HEK293 (cell line): ENCODE measurements at regions not wholly inside any gene's neighbourhood (a gene's known extent, or its start where the extent isn't known, plus 50 kb on each side); places are given as distances from the start of the nearest gene placed in this dataset.

Source experiments
- PRDM1 ChIP-seq: fragments of 450-650 bp; formaldehyde crosslinking; IDR thresholded peaks from 2 replicates; pipeline ENCODE4; 2016; ENCODE audit warnings: missing biosample characterization, missing genetic modification characterization
- TCF7L2 ChIP-seq: IDR thresholded peaks from 2 replicates; pipeline ENCODE4 v1.6.1; 2011; ENCODE audit warnings: low read depth, mild to moderate bottlenecking, inconsistent platforms, low read length, moderate library complexity, borderline replicate concordance
- ZNF155 ChIP-seq: fragments of 450-650 bp; formaldehyde crosslinking; IDR thresholded peaks from 2 replicates; pipeline ENCODE4 v1.5.1; 2016; ENCODE audit warnings: missing biosample characterization, missing genetic modification characterization
- ZNF274 ChIP-seq, 2 experiments: fragments of 200-500 bp in 1 of 2; fragments of 450-650 bp in 1 of 2; sonication (Bioruptor generic) in 1 of 2; formaldehyde crosslinking in 1 of 2; IDR thresholded peaks; 2 replicates each; pipeline versions ENCODE4 v1.5.1 to v1.6.1; 2014 to 2016; ENCODE audit warnings: borderline replicate concordance in 1 of 2, inconsistent platforms in 1 of 2, low read length in 1 of 2, missing biosample characterization in 1 of 2, missing genetic modification characterization in 1 of 2
- ZNF394 ChIP-seq: fragments of 450-650 bp; formaldehyde crosslinking; IDR thresholded peaks from 2 replicates; pipeline ENCODE4 v1.5.1; 2016; ENCODE audit warnings: missing biosample characterization, missing genetic modification characterization, mild to moderate bottlenecking, moderate library complexity, borderline replicate concordance
- ZNF558 ChIP-seq: fragments of 450-650 bp; formaldehyde crosslinking; IDR thresholded peaks from 2 replicates; pipeline ENCODE4 v1.5.1; 2016; ENCODE audit warnings: missing biosample characterization, missing genetic modification characterization
- TF ChIP-seq, protein P1 (sequence below): fragments of 450-650 bp; formaldehyde crosslinking; IDR thresholded peaks from 2 replicates; pipeline ENCODE4 v1.5.1; 2016; ENCODE audit warnings: missing biosample characterization, missing genetic modification characterization
- TF ChIP-seq, protein P2 (sequence below): fragments of 450-650 bp; formaldehyde crosslinking; IDR thresholded peaks from 2 replicates; pipeline ENCODE4 v1.5.1; 2016; ENCODE audit warnings: missing biosample characterization, missing genetic modification characterization
- TF ChIP-seq, protein P3 (sequence below): fragments of 450-650 bp; IDR thresholded peaks from 2 replicates; pipeline ENCODE4 v1.5.1; 2018; ENCODE audit warnings: missing biosample characterization, missing genetic modification characterization

- TF ChIP-seq ZNF394 (tag by site-specific recombination) (no peak), TCF7L2 (no peak), ZNF274 (IDR thresholded peaks at IDR 0.05; ENCODE audit: low read length) (no peak), ZNF274 (tag by site-specific recombination; IDR thresholded peaks at IDR 0.05; ENCODE audit: borderline replicate concordance) (no peak), PRDM1 (no peak), ZNF155 (no peak), ZNF558 (tag by site-specific recombination) (no peak)
- TF ChIP-seq, protein P1, sequence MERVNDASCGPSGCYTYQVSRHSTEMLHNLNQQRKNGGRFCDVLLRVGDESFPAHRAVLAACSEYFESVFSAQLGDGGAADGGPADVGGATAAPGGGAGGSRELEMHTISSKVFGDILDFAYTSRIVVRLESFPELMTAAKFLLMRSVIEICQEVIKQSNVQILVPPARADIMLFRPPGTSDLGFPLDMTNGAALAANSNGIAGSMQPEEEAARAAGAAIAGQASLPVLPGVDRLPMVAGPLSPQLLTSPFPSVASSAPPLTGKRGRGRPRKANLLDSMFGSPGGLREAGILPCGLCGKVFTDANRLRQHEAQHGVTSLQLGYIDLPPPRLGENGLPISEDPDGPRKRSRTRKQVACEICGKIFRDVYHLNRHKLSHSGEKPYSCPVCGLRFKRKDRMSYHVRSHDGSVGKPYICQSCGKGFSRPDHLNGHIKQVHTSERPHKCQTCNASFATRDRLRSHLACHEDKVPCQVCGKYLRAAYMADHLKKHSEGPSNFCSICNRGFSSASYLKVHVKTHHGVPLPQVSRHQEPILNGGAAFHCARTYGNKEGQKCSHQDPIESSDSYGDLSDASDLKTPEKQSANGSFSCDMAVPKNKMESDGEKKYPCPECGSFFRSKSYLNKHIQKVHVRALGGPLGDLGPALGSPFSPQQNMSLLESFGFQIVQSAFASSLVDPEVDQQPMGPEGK: no peak
- TF ChIP-seq, protein P2, sequence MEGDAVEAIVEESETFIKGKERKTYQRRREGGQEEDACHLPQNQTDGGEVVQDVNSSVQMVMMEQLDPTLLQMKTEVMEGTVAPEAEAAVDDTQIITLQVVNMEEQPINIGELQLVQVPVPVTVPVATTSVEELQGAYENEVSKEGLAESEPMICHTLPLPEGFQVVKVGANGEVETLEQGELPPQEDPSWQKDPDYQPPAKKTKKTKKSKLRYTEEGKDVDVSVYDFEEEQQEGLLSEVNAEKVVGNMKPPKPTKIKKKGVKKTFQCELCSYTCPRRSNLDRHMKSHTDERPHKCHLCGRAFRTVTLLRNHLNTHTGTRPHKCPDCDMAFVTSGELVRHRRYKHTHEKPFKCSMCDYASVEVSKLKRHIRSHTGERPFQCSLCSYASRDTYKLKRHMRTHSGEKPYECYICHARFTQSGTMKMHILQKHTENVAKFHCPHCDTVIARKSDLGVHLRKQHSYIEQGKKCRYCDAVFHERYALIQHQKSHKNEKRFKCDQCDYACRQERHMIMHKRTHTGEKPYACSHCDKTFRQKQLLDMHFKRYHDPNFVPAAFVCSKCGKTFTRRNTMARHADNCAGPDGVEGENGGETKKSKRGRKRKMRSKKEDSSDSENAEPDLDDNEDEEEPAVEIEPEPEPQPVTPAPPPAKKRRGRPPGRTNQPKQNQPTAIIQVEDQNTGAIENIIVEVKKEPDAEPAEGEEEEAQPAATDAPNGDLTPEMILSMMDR (tag by site-specific recombination): no peak
- TF ChIP-seq, protein P3, sequence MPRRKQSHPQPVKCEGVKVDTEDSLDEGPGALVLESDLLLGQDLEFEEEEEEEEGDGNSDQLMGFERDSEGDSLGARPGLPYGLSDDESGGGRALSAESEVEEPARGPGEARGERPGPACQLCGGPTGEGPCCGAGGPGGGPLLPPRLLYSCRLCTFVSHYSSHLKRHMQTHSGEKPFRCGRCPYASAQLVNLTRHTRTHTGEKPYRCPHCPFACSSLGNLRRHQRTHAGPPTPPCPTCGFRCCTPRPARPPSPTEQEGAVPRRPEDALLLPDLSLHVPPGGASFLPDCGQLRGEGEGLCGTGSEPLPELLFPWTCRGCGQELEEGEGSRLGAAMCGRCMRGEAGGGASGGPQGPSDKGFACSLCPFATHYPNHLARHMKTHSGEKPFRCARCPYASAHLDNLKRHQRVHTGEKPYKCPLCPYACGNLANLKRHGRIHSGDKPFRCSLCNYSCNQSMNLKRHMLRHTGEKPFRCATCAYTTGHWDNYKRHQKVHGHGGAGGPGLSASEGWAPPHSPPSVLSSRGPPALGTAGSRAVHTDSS (tag by site-specific recombination): no peak
Measured at GRCh38 chr16:49924078-49924477, 68.2 kb upstream of the ZNF423 start.
